ENCODE measurements at regions not wholly inside any gene's neighbourhood (a gene's known extent, or its start where the extent isn't known, plus 50 kb on each side); places are given as distances from the start of the nearest gene placed in this dataset.
A peak's percentile ranks its signal among the peaks of the same experiment; 100 is the strongest.

GRCh38 chr9:134551176-134551575, 90.4 kb upstream of the COL5A1 start:
- no peak for ATAC-seq
- TF ChIP-seq ZNF8 (CRISPR knock-in tag; IDR thresholded peaks at IDR 0.05) (no peak), TCF4 (CRISPR knock-in tag; IDR thresholded peaks at IDR 0.05; ENCODE audit: borderline replicate concordance) (no peak)

GRCh38 chr9:134551644-134552348, 89.8 kb upstream of the COL5A1 start:
- TF ChIP-seq ZNF8 (CRISPR knock-in tag; IDR thresholded peaks at IDR 0.05) (no peak), ISL1 (CRISPR knock-in tag; IDR thresholded peaks at IDR 0.05) (peak; percentile 65)
- TF ChIP-seq, protein P1, sequence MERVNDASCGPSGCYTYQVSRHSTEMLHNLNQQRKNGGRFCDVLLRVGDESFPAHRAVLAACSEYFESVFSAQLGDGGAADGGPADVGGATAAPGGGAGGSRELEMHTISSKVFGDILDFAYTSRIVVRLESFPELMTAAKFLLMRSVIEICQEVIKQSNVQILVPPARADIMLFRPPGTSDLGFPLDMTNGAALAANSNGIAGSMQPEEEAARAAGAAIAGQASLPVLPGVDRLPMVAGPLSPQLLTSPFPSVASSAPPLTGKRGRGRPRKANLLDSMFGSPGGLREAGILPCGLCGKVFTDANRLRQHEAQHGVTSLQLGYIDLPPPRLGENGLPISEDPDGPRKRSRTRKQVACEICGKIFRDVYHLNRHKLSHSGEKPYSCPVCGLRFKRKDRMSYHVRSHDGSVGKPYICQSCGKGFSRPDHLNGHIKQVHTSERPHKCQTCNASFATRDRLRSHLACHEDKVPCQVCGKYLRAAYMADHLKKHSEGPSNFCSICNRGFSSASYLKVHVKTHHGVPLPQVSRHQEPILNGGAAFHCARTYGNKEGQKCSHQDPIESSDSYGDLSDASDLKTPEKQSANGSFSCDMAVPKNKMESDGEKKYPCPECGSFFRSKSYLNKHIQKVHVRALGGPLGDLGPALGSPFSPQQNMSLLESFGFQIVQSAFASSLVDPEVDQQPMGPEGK (CRISPR knock-in tag; IDR thresholded peaks at IDR 0.05; ENCODE audit: borderline replicate concordance), result peak; percentile 67; the same call in 1 of the 2 replicates
- ATAC-seq, result peak; percentile 92

DNA sequence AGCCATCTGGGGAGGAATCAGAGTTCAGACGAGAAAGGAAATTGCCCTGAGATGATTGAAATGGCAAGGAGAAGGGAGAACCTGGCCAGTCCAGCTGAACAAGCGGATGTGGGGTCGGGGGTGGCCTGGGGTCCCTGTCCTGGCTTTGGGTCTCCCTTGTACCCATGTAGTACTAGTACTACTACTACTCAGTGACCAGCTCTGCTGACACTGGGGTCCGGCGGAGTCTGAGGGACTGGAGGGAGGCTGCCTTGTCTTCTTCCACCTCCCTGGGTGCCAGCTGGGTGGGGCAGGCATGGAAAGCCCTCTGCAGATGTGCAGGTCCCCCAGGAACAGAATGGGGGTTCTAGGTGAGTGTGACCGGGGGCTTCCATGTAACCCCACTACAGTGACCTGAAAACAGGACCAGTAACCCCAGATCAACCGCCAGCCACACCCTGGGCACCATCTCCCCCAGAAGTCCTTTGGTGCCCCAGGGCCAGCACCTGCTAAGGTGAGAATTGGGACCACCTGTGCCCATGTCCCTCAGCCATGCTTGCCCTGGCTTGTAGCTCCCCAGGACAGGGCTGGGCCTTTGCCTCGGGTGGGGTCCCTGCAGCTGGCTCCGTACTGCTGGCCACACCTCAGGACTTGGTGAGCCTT, 89.1 kb upstream of the COL5A1 start:
- no peak for ATAC-seq
- TF ChIP-seq CSRNP3 (CRISPR knock-in tag; IDR thresholded peaks at IDR 0.05), result no peak
- TF ChIP-seq SNAI2 (CRISPR knock-in tag; IDR thresholded peaks at IDR 0.05), result no peak
- TF ChIP-seq ZNF70 (CRISPR knock-in tag; IDR thresholded peaks at IDR 0.05), result no peak
- TF ChIP-seq POU6F1 (CRISPR knock-in tag; IDR thresholded peaks at IDR 0.05; ENCODE audit: borderline replicate concordance, low read depth), result no peak
- no peak for TF ChIP-seq ESRRG (CRISPR knock-in tag; IDR thresholded peaks at IDR 0.05)
- no peak for TF ChIP-seq ISL1 (CRISPR knock-in tag; IDR thresholded peaks at IDR 0.05)
- no peak for TF ChIP-seq ZFP30 (CRISPR knock-in tag; IDR thresholded peaks at IDR 0.05)
- no peak for TF ChIP-seq BACH2 (CRISPR knock-in tag; IDR thresholded peaks at IDR 0.05; ENCODE audit: borderline replicate concordance)
- TF ChIP-seq GLIS3 (CRISPR knock-in tag; IDR thresholded peaks at IDR 0.05), result no peak
- no peak for TF ChIP-seq TOX (CRISPR knock-in tag; IDR thresholded peaks at IDR 0.05; ENCODE audit: borderline replicate concordance)
- no peak for TF ChIP-seq RARB (CRISPR knock-in tag; IDR thresholded peaks at IDR 0.05)
- TF ChIP-seq PPARA (CRISPR knock-in tag; IDR thresholded peaks at IDR 0.05; ENCODE audit: borderline replicate concordance), result no peak
- TF ChIP-seq ZFP3 (CRISPR knock-in tag; IDR thresholded peaks at IDR 0.05), result no peak
- TF ChIP-seq ZNF565 (CRISPR knock-in tag; conservative IDR thresholded peaks at IDR 0.05; ENCODE audit: low read depth), result no peak
- TF ChIP-seq ZNF8 (CRISPR knock-in tag; IDR thresholded peaks at IDR 0.05), result no peak
- no peak for TF ChIP-seq TSHZ2 (CRISPR knock-in tag; IDR thresholded peaks at IDR 0.05)
- TF ChIP-seq, protein P2, sequence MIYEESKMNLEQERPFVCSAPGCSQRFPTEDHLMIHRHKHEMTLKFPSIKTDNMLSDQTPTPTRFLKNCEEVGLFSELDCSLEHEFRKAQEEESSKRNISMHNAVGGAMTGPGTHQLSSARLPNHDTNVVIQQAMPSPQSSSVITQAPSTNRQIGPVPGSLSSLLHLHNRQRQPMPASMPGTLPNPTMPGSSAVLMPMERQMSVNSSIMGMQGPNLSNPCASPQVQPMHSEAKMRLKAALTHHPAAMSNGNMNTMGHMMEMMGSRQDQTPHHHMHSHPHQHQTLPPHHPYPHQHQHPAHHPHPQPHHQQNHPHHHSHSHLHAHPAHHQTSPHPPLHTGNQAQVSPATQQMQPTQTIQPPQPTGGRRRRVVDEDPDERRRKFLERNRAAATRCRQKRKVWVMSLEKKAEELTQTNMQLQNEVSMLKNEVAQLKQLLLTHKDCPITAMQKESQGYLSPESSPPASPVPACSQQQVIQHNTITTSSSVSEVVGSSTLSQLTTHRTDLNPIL (CRISPR knock-in tag; IDR thresholded peaks at IDR 0.05; ENCODE audit: low read depth), result no peak
- no peak for TF ChIP-seq TCF4 (CRISPR knock-in tag; IDR thresholded peaks at IDR 0.05; ENCODE audit: borderline replicate concordance)
- no peak for TF ChIP-seq CSDC2 (CRISPR knock-in tag; IDR thresholded peaks at IDR 0.05)

Measured in SK-N-SH treated with all-trans-retinoic acid at 6 μM for 48 hours (cell line).